C4-2B (cell line): ENCODE measurements at regions not wholly inside any gene's neighbourhood (a gene's known extent, or its start where the extent isn't known, plus 50 kb on each side); places are given as distances from the start of the nearest gene placed in this dataset.

Experiments used
- ZFX ChIP-seq: fragments of 450-650 bp; IDR thresholded peaks from 2 replicates; pipeline ENCODE4 v1.6.1; 2017
- TF ChIP-seq, protein P1 (sequence below): fragments of 450-650 bp; conservative IDR thresholded peaks from 2 replicates; pipeline ENCODE4 v1.5.1; 2017; ENCODE audit warnings: mild to moderate bottlenecking

DNA sequence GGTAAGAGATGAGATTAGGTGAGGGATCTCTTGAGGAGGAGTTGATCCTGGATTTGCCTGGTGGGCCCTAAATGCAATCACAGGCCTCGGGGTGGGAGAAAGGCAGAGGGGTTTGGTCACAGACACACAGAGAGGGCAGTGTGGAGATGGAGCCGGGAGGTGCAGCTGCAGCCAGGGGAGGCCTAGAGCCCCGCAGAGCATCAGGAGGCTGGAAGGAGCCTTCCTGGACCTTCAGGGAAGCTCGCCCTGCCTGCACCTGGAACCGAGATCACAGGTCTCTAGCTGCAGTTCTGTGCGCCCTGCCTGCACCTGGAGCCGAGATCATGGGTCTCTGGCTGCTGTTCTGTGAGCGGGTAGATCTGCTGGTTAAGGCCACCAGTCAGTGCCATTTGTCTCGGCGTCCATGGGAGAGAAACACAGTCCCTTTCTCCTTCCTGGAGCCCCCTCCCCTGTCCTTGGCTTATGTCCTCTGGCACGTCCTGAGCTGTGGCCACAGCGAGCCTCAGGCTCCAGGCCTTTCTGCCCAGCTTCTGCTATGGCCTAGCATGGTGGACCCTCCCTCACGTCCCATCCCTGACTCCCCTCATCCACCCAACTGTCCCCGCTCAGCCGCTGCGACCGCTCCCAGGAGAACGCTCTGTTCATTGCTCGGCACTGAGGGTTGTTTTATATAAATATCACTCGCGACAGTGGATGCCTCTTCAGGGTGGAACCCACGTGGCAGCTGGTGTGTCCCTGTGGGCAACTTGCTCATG is 112.0 kb downstream of the DACT2 start:
- TF ChIP-seq, protein P1, sequence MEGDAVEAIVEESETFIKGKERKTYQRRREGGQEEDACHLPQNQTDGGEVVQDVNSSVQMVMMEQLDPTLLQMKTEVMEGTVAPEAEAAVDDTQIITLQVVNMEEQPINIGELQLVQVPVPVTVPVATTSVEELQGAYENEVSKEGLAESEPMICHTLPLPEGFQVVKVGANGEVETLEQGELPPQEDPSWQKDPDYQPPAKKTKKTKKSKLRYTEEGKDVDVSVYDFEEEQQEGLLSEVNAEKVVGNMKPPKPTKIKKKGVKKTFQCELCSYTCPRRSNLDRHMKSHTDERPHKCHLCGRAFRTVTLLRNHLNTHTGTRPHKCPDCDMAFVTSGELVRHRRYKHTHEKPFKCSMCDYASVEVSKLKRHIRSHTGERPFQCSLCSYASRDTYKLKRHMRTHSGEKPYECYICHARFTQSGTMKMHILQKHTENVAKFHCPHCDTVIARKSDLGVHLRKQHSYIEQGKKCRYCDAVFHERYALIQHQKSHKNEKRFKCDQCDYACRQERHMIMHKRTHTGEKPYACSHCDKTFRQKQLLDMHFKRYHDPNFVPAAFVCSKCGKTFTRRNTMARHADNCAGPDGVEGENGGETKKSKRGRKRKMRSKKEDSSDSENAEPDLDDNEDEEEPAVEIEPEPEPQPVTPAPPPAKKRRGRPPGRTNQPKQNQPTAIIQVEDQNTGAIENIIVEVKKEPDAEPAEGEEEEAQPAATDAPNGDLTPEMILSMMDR = no peak
- TF ChIP-seq ZFX = no peak
